ENCODE measurements at regions not wholly inside any gene's neighbourhood (a gene's known extent, or its start where the extent isn't known, plus 50 kb on each side); places are given as distances from the start of the nearest gene placed in this dataset.

GRCh38 chr14:53567236-53567780 lies 389.3 kb downstream of the BMP4 start:
- Histone ChIP-seq H4K20me1 (ENCODE audit: control insufficient read depth, insufficient read depth, low read depth, low read length) (no peaks in the 10 kb centered on the region), H3F3A (ENCODE audit: control insufficient read depth, insufficient read depth) (no peaks in the 10 kb centered on the region), H3K4me2 (ENCODE audit: low read length) (no peak overlapping the region), H3K27ac (ENCODE audit: low read depth, low read length) (no peak overlapping the region), H3K27me3 (ENCODE audit: control insufficient read depth, low read length) (no peaks in the 10 kb centered on the region), H3K9me2 (replicated peaks; ENCODE audit: control insufficient read depth, low read length) (no peaks in the 10 kb centered on the region), H3K9me3 (ENCODE audit: control insufficient read depth, insufficient read depth, low read length) (no peaks in the 10 kb centered on the region), H3K36me3 (ENCODE audit: control insufficient read depth, low read length) (no peaks in the 10 kb centered on the region), H3K79me2 (ENCODE audit: control insufficient read depth, low read length) (no peaks in the 10 kb centered on the region), H3K4me3 (ENCODE audit: low read length) (no peak overlapping the region), H3K4me1 (ENCODE audit: control insufficient read depth, low read length) (no peaks in the 10 kb centered on the region)
- TF ChIP-seq CTCF (IDR thresholded peaks at IDR 0.05; ENCODE audit: low read depth, low read length, poor library complexity, severe bottlenecking) (no peak), EZH2phosphoT487 (IDR thresholded peaks at IDR 0.05; ENCODE audit: borderline replicate concordance, low read length) (no peak)

- no peaks in the 10 kb centered on the region for H3K9me3 ChIP-seq (ENCODE audit: control insufficient read depth, insufficient read depth, low read length)
- no peak overlapping the region for H3K4me2 ChIP-seq (ENCODE audit: low read length)
Observed at GRCh38 chr14:53564870-53565269, 391.8 kb downstream of the BMP4 start.

GRCh38 chr14:53563628-53564027 lies 393.0 kb downstream of the BMP4 start:
- Histone ChIP-seq H3K9me3 (ENCODE audit: control insufficient read depth, insufficient read depth, low read length) (no peaks in the 10 kb centered on the region), H3F3A (ENCODE audit: control insufficient read depth, insufficient read depth) (no peaks in the 10 kb centered on the region), H3K4me3 (ENCODE audit: low read length) (no peak overlapping the region), H3K36me3 (ENCODE audit: control insufficient read depth, low read length) (no peaks in the 10 kb centered on the region), H3K4me2 (ENCODE audit: low read length) (no peak overlapping the region), H3K4me1 (ENCODE audit: control insufficient read depth, low read length) (no peaks in the 10 kb centered on the region), H3K27me3 (ENCODE audit: control insufficient read depth, low read length) (no peaks in the 10 kb centered on the region), H3K9me2 (replicated peaks; ENCODE audit: control insufficient read depth, low read length) (no peaks in the 10 kb centered on the region), H4K20me1 (ENCODE audit: control insufficient read depth, insufficient read depth, low read depth, low read length) (no peaks in the 10 kb centered on the region), H3K79me2 (ENCODE audit: control insufficient read depth, low read length) (no peaks in the 10 kb centered on the region), H3K27ac (ENCODE audit: low read depth, low read length) (no peak overlapping the region)
- no peak for TF ChIP-seq CTCF (IDR thresholded peaks at IDR 0.05; ENCODE audit: low read depth, low read length, poor library complexity, severe bottlenecking)
- no peak for TF ChIP-seq EZH2phosphoT487 (IDR thresholded peaks at IDR 0.05; ENCODE audit: borderline replicate concordance, low read length)

More at GRCh38 chr14:53564870-53565269, 391.8 kb downstream of the BMP4 start:
- no peaks in the 10 kb centered on the region for H3K79me2 ChIP-seq (ENCODE audit: control insufficient read depth, low read length)
- no peaks in the 10 kb centered on the region for H3K4me1 ChIP-seq (ENCODE audit: control insufficient read depth, low read length)
- no peaks in the 10 kb centered on the region for H3F3A ChIP-seq (ENCODE audit: control insufficient read depth, insufficient read depth)
- no peaks in the 10 kb centered on the region for H3K36me3 ChIP-seq (ENCODE audit: control insufficient read depth, low read length)
- H3K27ac ChIP-seq (ENCODE audit: low read depth, low read length): no peak overlapping the region
- TF ChIP-seq EZH2phosphoT487 (IDR thresholded peaks at IDR 0.05; ENCODE audit: borderline replicate concordance, low read length) (no peak), CTCF (IDR thresholded peaks at IDR 0.05; ENCODE audit: low read depth, low read length, poor library complexity, severe bottlenecking) (no peak)
- no peaks in the 10 kb centered on the region for H4K20me1 ChIP-seq (ENCODE audit: control insufficient read depth, insufficient read depth, low read depth, low read length)
- no peak overlapping the region for H3K4me3 ChIP-seq (ENCODE audit: low read length)
- H3K9me2 ChIP-seq (replicated peaks; ENCODE audit: control insufficient read depth, low read length): no peaks in the 10 kb centered on the region
- no peaks in the 10 kb centered on the region for H3K27me3 ChIP-seq (ENCODE audit: control insufficient read depth, low read length)

Data from DOHH2 (cell line).